GDM1 (cell line): ENCODE measurements at regions not wholly inside any gene's neighbourhood (a gene's known extent, or its start where the extent isn't known, plus 50 kb on each side); places are given as distances from the start of the nearest gene placed in this dataset.
"Not testable (repeated sequence)": the region's sequence is repeated elsewhere in the genome, so short reads cannot be mapped to it uniquely, and the experiment has no call there.

ENCODE experiments used
- DNase-seq: peaks from one replicate; lab custom pipeline; 2025; lab: John Stamatoyannopoulos, UW

DNA sequence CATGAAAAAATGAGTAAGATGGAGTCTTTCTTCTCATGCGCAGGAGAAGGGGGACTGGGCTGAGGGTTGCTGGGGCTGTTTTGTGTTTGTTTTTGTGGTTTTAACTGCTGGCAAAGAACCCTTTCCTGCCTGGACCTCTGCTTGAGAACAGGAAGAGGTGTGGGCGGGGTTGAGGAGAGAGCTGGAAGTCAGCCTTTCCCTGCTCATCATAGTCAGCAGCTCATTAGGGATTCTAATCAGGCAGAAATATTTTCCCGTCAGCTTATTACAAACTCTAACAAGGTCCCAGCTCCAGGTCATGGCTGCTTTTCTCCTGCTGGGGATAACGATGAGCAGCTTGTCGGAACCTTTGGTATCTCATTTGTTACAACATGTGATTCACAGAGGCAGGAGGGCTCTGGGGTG lies 185.0 kb upstream of the NRXN3 start:
- no peak for DNase-seq

DNA sequence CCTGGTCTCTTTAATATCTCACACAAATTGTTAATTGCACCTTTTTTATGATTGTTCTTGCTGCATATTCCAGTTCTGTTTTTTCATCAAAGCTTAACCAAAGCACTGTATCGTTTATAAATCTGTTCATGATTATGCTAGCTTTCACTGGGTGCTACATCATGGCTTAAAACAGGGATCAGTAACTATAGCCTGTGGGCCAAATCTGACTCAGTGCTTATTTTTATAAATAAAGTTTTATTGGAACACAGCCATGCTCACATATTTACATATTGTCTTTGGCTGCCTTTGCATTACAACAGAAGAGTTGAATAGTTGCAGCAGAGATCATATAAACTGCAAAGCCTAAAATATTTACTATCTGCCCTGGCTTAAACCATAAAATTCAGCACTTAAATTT lies 183.4 kb upstream of the NRXN3 start:
- DNase-seq, result no peak

DNA sequence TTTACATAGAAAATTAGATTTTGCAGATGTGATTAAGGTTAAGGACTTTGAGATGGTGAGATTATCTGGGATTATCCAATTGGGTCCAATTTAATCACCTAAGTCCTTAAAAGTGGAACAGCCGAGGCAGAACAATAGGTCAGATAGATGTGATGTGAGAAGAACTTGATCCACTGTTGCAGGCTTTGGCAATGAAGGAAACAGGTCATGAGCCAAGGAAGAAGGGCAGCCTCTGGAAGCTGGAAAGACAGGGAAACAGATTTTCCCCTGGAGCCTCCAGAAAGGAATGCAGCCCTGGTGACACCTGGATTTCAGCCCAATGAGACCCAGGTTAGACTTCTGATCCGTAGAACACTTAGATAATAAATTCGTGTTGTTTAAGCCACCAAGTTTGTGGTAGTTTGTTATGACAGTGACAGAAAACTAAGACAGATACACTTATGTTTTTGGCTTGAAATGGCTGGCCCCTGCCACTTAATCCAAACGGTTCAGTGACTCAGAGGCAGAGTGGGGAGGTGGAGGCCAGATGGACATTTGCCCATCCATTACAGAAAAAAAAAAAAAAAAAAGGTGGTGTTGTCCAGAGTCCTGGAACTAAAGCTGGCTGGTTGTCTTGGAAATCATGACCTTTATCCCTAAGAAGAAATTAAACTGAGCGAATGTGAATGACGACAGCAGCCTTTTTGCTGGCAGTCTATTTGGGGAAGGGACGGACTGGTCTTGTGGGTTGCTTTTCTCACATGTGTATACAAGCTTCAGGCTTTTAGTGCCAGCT lies 181.9 kb upstream of the NRXN3 start:
- DNase-seq, result no peak

DNA sequence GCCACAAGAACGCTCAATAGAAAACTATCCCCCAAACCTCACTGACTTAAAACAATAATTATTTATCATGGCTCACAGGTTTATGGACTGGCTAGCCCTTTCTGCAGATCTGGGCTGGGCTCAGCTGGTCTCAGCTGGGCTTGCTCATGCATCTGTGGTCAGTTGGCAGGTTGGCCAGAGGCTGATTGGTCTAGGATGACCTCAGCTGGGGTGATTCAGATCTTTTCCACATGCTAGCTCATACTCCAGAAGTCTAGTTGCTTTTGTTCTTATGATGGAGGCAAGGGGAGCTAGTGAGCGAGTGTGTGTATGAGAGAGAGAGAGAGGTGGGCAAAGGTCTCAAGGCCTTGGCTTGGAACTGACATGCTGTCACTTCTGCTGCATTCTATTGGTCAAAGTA lies 181.2 kb upstream of the NRXN3 start:
- DNase-seq, result no peak

DNA sequence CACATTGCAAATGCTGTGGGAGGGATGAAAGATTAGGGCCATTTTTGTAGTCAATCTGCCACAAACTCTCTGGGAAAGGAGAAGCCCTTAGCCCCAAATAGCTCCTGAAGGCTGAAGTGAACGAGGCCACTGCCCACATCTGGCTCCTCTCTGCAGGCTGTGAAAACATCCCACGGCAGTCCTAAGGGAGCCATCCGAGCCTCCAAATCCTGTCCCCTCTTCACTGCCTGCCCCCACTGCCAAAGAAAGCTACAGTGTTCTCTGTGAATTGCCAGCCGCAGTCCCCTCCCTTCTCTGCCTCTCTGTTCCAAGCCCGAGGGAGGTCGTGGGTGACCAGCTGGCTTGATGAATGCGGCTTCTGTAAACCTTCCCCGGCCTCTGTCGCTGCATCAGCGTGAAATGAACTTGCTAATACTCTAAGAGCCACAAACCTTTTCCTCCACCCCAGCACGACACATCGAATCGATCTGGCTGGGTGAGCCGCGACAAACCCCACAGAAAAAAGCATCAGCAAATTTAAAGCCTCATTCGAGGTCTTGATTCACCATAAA lies 180.7 kb upstream of the NRXN3 start:
- no peak for DNase-seq

DNA sequence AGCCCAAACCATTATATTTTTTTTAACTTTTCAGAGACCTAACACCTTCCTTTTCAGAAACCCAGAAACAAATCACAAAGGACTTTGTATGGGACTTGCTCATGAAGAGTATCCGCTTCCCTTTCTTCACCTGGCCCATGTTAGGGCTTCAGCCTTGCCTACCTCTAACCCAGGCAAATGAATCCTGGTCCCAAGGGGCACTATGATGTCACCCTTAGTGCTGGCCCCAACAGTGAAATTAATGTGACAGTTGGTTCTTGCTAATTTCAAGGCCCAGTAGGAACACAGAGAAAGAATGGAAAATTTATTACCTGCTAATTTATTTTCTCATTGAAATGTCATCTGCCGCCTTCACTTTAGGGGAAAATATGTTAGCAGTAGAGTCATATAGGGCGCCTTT lies 179.8 kb upstream of the NRXN3 start:
- no peak for DNase-seq

DNA sequence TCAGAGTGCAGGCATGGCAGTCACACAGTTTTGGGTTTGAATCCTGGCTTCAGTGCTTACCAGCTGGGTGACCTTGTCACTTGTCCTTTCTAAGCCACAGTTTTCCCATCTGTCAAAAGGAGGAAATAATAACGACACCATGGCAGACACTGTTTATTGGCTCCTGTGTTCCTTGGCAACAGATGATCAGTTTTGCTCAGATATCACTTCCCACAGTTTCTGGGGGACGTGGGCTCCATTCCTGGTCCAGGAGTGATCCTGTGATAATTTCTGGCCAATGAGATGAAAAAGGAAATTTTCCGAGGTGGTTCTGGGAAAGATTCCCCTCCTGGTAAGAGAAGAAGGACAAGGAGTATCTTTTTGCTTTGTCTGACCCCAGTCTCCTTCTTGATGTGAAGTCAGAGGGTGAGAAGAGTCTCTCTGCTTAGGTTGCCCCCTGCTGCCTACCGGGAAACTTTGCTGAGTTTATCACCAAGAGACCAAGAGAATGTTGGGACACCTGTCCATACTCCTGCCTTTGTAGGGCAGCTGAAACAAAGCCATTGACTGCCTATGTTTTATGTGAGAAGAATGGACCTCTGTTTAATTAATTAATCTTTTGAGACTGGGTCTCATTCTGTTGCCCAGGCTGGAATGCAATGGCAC lies 178.9 kb upstream of the NRXN3 start:
- DNase-seq, result no peak

DNA sequence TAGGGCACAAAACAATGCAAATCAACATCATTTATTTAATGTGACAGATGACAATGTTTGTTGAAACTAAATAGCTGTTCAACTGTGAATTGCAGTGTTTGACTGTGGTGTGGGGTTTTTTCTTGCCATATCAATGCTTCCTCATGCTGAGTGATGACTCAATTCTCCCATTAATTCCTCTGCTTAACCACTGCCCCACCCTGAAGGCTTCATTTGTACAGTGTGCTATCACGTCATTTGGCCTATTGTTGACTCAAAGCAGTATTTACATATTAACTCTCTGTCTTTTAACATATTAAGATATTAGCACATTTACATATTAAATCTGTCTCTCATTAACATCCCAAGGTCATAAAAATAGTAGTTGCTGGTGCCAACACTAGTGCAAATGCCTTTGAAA lies 164.8 kb upstream of the NRXN3 start:
- peak; percentile 14 for DNase-seq

DNA sequence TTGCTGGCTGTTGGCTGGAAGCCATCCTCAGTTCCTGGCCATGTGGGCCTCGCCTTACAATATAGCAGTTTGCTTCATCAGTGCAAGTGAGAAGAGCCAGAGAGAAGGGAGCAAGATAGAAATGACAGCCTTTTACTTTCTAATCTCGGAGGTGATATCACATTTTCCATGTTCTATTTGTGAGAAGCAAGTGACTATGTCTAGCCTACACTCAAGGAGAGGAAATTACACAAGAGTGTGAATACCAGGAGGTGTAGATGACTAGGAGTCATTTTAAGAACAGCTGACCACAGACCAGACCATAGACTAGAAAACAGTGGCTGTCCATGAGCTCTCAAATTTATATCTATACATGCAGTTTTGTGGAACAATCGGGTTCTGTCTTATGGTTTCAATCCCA lies 163.0 kb upstream of the NRXN3 start:
- no peak for DNase-seq

DNA sequence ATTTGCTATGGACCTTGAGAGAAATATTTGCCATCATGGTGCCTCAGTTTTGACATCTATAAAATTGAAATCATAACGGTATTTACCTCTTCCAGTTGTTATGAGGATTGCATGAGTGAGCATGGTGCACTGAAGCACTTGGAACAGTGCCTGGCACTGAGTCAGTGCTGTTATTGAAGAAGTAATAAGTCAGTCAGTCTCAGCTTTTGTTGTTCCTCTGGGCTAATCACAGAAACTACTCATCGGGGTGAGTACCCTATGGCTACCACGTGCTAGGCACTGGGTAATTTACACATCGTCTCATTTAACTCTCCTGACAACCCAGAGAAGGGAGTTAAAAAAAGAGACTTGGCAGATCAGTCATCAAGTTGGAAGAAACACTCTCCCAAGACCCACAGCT lies 159.5 kb upstream of the NRXN3 start:
- DNase-seq, result no peak

DNA sequence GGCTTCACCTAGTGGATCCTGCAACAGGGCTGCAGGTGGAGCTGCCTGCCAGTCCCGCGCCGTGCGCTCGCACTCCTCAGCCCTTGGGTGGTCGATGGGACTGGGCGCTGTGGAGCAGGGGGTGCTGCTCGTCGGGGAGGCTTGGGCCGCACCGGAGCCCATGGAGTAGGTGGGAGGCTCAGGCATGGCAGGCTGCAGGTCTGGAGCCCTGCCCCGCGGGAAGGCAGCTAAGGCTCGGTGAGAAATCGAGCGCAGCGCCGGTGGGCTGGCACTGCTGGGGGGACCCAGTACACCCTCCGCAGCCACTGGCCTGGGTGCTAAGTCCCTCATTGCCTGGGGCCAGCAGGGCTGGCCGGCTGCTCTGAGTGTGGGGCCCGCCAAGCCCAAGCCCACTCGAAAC lies 156.3 kb upstream of the NRXN3 start:
- DNase-seq, result not testable (repeated sequence)

DNA sequence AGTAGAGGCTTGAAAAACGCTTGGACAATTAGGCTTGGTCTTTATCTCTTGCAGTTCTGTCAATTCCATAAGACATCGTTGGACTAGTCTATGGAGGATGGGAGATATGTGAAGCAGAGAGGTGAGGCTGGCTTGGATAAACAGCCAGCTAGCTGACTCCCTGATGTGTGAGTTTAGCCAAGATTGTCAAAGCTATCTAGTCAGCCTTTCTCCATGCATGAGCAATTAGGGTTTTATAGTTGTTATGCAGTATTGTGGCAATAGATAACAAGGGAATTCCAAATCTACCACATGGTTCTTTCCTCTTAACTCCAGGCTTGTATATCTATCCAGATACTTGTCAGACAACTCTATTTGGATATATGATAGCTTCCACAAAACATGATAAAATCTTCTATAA lies 153.6 kb upstream of the NRXN3 start:
- DNase-seq, result no peak

DNA sequence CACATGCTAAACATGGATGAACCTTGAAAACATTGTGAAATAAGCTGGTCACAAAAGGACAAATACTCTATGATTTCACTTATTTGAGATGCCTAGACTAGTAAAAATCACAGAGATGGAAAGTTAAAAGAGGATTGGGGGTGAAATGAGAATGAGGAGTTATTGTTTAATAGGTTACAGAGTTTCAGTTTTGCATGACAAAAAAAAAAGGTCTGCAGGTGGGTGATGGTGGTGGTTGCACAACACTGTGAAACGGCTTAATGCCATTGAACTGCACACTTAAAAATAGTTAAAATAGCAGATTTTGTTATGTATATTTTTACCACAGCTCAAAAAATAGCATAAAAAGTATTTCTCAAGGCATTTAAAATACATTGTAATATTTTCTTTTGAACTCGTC lies 151.9 kb upstream of the NRXN3 start:
- no peak for DNase-seq

DNA sequence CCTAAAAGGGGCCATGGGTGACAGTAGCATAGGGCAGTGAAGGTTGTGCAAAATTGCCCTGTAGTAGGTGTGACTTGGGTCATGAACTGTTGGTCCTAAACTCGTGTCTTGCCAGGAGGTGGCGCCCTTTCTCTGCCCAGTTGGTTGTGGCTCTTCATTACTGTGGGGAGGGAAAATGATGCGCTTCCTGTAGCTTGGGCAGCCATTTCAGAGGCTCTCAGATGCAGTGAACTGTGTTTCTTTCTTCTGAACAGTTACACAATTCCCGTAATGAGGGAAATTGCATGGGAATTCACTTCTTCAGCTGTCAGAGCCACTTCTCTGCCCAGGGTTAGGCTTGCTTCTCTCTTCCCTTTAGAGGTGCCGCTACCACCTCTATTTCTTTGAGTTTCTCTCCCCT lies 148.1 kb upstream of the NRXN3 start:
- DNase-seq, result peak; percentile 79

DNA sequence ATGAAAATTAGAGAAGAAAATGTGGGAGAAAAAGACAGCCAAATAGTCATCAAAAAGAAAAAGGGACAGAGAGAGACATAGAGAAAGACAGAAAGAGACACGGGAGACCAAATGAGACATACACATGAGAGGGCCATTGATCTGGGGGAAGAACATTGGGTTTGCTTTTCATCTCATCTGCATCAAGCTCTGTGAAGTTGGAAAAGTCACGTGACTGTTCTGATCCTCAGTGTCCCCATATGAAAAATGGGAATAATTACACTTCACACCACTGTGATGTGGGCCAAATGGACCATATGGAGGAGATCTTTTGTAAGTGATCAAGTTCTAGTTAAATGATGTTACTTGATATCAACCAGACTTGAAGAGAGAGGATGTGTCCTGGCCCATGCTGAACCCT lies 147.1 kb upstream of the NRXN3 start:
- DNase-seq, result no peak

DNA sequence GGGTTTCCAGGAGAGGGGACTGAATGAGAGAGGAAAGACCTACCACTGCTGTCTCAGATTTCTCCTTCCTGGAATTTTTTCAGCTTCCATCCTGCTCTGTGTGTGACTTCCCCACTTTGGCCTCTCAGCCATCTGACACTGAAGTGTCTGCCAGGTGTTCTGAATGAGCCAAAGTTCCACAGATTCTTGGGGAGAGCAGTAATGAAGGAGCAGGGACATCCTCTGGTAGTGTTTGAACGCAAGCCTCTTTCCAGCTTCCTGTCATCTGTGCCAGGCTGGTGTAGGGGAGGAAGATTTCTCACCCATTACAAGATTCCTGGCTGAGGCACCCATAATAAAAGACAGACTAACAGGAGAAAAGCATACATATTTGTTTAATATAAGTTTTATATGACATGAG lies 141.7 kb upstream of the NRXN3 start:
- DNase-seq, result no peak

DNA sequence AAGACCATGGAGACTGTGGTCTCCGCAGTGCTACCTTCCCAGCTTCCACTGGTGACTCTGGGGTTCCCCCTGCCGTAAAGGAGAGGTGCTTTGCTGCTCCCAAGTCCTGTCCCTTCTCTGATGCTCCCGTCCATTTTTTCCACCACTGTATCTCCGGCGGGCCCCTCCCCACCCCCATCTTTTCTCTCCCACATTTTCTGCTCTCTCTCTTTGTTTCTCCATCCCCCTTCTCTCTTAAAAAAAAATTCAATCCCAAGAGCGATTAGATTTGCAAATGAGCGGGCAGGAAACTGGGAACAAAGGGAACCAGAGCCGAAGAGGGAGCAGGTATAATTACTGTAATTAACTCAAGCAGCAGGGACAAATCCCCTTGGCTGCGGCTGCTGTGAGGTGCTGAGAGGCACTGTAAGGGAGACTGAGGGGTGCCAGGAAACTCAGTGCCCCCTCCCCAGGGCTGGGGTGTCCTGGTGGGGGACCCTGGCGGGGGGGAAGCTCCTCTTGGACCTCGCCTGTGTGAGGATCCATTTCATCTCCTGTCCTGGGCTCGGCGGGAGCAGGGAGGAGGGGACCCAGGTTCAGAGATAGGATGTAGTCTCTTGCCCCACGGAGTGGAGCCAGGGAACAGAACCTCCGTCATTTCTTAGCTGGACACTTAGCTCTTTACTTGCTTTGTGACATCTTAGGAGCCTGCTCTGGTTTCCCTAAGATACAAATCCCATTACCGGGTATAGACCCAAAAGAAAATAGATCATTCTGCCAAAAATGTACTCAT lies 140.4 kb upstream of the NRXN3 start:
- no peak for DNase-seq

DNA sequence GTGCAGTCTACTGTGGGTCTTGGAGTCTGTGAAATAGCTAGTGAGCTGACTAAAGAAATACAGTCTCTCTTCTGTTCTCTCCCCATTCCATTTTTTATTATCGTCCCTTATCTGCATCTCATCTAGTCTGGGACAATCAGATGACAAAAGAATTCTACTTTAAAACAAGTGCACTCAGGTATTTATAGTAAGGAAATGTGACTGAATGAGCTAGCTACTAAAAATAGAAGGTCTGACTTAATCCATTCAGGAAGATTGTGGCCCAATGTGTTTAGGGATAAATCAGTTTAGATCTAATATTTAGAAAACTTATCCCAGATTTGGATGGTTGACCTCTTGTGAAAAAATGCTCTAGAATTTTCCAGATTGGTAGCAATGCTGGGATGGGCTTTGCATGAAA lies 126.8 kb upstream of the NRXN3 start:
- DNase-seq, result no peak

DNA sequence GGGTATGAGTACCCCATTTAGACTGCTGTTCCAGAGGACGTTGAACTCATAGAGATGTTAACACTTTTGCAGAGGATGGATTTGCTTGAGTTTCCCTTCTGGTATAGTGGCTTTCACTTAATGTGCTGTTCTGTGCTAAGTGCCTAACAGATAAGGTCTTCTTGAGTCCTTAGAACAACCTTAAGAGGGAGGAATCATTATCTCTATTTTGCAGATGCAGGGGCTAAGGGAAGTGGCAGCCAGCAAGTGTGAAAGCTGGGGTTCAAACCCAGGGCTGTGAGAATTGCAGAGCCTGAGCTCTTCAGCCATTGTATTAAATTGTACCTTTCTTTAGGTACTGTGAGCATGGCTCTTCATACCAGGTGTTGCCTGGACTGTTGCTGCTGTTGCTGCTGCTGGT lies 122.1 kb upstream of the NRXN3 start:
- DNase-seq, result no peak

DNA sequence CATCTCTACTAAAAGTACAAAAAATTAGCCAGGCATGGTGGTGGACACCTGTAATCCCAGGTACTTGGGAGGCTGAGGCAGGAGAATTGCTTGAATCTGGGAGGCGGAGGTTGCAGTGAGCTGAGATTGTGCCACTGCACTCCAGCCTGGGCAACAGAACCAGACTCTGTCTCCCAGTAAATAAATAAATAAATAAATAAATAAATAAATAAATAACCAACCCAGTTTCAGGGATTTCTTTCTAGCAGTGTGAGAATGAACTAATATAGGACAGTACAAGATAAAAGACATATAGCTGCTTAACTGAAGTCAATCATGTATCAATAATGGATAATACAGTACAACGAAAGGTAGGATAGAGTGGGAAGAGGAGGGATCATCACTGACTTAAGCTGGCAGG lies 113.3 kb upstream of the NRXN3 start:
- not testable (repeated sequence) for DNase-seq

DNA sequence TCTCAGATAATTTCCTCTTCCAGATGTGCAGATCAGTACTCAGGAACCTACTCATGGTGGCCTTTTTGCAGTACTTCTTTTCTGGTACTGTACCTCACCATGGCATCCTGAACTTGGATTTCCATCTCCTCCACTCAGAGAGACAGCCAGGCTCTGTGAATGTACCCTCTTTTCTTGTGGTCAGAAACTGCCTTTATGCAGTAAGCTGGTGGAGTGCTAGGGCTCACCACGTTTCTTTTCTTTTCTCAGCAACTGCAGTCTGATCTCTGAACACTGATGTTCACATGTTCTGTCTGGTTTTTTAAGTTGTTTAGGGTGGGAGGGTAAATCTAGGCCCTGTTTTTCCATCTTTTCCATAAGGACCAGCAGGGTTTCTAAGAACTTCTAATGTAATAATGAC lies 99.8 kb upstream of the NRXN3 start:
- no peak for DNase-seq

DNA sequence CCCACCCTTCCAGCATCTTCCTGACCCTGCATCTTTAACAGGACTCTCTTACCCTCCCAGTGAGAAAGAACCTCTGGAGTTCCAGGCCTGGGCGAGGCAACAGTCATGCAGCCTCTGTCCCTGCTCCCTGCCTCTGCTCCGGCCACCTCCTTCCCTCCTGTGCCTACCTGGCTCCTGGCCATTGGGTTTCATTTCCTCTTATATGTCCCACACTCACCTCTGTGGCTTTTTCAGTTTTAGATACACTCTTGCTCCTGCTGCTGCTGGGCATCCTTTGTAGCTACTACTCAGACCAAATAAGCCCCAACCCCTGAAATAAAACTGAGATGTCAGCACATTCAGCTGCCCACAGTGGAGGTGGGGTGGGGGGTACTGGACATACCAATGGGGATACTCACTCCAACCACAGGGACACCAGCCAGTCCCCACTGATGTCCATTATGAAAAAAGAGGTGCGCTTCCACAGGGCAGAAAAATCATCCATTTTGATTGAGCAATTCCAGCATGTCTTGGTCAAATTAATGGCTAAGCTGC lies 99.1 kb upstream of the NRXN3 start:
- no peak for DNase-seq

DNA sequence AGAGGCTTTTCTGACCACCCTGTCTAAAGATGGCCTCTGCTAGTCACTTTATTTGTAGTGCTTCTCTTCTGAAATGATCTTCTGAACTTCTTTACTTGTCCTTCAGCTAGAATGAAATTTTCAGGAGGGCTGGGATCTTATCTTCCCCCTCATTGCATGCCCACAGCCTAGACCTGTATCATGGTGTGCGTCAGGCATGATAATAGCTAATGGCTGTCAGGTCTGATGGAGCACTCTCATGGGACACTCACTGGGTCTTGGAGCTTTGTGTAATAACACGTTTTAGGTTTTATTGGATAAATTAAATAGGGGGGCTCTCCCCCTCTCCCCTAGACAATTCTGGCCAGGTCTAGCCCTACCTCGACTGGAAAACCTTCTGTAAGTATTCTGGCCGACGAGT lies 97.1 kb upstream of the NRXN3 start:
- no peak for DNase-seq
